ENCODE measurements at regions not wholly inside any gene's neighbourhood (a gene's known extent, or its start where the extent isn't known, plus 50 kb on each side); places are given as distances from the start of the nearest gene placed in this dataset.

DNA sequence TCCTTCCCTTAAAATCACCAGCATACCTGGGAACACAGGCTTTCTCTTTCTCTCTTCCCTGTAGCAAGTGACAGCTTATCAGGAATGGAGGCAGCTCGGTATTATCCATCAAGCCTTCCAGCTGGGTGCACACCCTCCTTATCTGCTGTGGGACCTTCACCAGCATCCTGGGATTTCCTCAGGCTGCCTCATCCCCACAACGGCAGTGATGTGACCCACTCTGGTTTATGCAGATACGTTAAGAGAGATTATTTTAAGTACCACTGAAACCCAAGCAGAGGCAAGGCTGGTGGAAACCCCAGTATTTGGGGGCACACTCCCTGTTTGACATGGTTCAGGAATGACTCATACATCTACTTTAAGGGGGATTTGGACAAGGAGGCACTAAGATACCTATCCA, 192.1 kb downstream of the TM9SF2 start:
- no peak for TF ChIP-seq POLR2A (IDR thresholded peaks at IDR 0.05)
- TF ChIP-seq, protein P1, sequence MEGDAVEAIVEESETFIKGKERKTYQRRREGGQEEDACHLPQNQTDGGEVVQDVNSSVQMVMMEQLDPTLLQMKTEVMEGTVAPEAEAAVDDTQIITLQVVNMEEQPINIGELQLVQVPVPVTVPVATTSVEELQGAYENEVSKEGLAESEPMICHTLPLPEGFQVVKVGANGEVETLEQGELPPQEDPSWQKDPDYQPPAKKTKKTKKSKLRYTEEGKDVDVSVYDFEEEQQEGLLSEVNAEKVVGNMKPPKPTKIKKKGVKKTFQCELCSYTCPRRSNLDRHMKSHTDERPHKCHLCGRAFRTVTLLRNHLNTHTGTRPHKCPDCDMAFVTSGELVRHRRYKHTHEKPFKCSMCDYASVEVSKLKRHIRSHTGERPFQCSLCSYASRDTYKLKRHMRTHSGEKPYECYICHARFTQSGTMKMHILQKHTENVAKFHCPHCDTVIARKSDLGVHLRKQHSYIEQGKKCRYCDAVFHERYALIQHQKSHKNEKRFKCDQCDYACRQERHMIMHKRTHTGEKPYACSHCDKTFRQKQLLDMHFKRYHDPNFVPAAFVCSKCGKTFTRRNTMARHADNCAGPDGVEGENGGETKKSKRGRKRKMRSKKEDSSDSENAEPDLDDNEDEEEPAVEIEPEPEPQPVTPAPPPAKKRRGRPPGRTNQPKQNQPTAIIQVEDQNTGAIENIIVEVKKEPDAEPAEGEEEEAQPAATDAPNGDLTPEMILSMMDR (IDR thresholded peaks at IDR 0.05), result no peak

Measured in Peyer's patch (tissue), 4 donors.